Neural cell (in vitro differentiated cells): ENCODE measurements at regions not wholly inside any gene's neighbourhood (a gene's known extent, or its start where the extent isn't known, plus 50 kb on each side); places are given as distances from the start of the nearest gene placed in this dataset.

Source experiments
- H2AFZ ChIP-seq: fragments of 200-600, 300-800 bp; sonication (generic), shearing (Covaris generic); 2 replicates; pipeline ENCODE4 v1.6.0; 2014; ENCODE audit warnings: low read depth, mild to moderate bottlenecking, antibody characterized with exemption, low read length, moderate library complexity
- H3F3A ChIP-seq: fragments of 200-600 bp; shearing (Covaris generic); 2 replicates; pipeline ENCODE4 v1.6.1; 2016; ENCODE audit warnings: mild to moderate bottlenecking, moderate library complexity, mixed read lengths, antibody characterized with exemption, low read length; ENCODE audit not compliant: insufficient read depth, poor library complexity, severe bottlenecking
- H3K27ac ChIP-seq: fragments of 200-600, 300-800 bp; sonication (generic), shearing (Covaris generic); 2 replicates; pipeline ENCODE4 v1.5.1; 2014; ENCODE audit warnings: mild to moderate bottlenecking, low read length, moderate library complexity
- H3K27me3 ChIP-seq: fragments of 300-800, 200-600 bp; sonication (generic), shearing (Covaris generic); 2 replicates; pipeline ENCODE4 v1.6.0; 2014; ENCODE audit warnings: mild to moderate bottlenecking, low read depth, low read length, moderate library complexity; ENCODE audit not compliant: insufficient read depth
- H3K36me3 ChIP-seq: fragments of 300-800, 200-600 bp; sonication (generic), shearing (Covaris generic); 2 replicates; pipeline ENCODE4 v1.5.1; 2014; ENCODE audit warnings: mild to moderate bottlenecking, antibody characterized with exemption, low read length, moderate library complexity; ENCODE audit not compliant: insufficient read depth
- H3K4me2 ChIP-seq: fragments of 300-800, 200-600 bp; sonication (generic), shearing (Covaris generic); 2 replicates; pipeline ENCODE4 v1.6.0; 2014; ENCODE audit warnings: mild to moderate bottlenecking, low read length
- H3K4me3 ChIP-seq: fragments of 300-800, 200-600 bp; sonication (generic), shearing (Covaris generic); 2 replicates; pipeline ENCODE4 v1.5.1; 2014; ENCODE audit warnings: mild to moderate bottlenecking, low read length, moderate library complexity
- H3K79me2 ChIP-seq: fragments of 200-600 bp; shearing (Covaris generic); replicated peaks from 2 replicates; pipeline ENCODE4 v1.6.0; 2014; ENCODE audit warnings: mild to moderate bottlenecking, low read length, moderate library complexity; ENCODE audit not compliant: insufficient read depth
- H3K9ac ChIP-seq: fragments of 300-800, 200-600 bp; sonication (generic), shearing (Covaris generic); 2 replicates; pipeline ENCODE4 v1.6.1; 2016; ENCODE audit warnings: mild to moderate bottlenecking, low read length, mixed read lengths
- H3K9me2 ChIP-seq: fragments of 200-600 bp; shearing (Covaris generic); 2 replicates; pipeline ENCODE4 v1.6.1; 2016; ENCODE audit warnings: mild to moderate bottlenecking, low read length, mixed read lengths; ENCODE audit not compliant: insufficient read depth
- H3K9me3 ChIP-seq: fragments of 200-600, 300-800 bp; sonication (generic), shearing (Covaris generic); 2 replicates; pipeline ENCODE4 v1.6.1; 2016; ENCODE audit warnings: mild to moderate bottlenecking, mixed run types, low read length, moderate library complexity, mixed read lengths
- H4K20me1 ChIP-seq: fragments of 200-600 bp; shearing (Covaris generic); 2 replicates; pipeline ENCODE4 v1.6.1; 2016; ENCODE audit warnings: mild to moderate bottlenecking, mixed run types; ENCODE audit not compliant: insufficient read depth
- CTCF ChIP-seq: fragments of 450-650 bp; IDR thresholded peaks from 2 replicates; pipeline ENCODE4 v1.5.1; 2014; ENCODE audit warnings: antibody characterized with exemption, mild to moderate bottlenecking, moderate library complexity; ENCODE audit not compliant: poor library complexity, severe bottlenecking
- EP300 ChIP-seq: fragments of 450-650 bp; conservative IDR thresholded peaks from 2 replicates; pipeline ENCODE4 v1.6.1; 2014; ENCODE audit warnings: antibody characterized with exemption, mild to moderate bottlenecking, moderate library complexity; ENCODE audit not compliant: poor library complexity, severe bottlenecking
- EZH2 ChIP-seq: fragments of 200-600, 300-800 bp; shearing (Covaris generic), sonication (generic); IDR thresholded peaks from 2 replicates; pipeline ENCODE4 v1.6.1; 2014; ENCODE audit warnings: antibody characterized with exemption, low read length, borderline replicate concordance, mild to moderate bottlenecking; ENCODE audit not compliant: insufficient read depth, poor library complexity, severe bottlenecking
- MXI1 ChIP-seq: fragments of 450-650 bp; conservative IDR thresholded peaks from 2 replicates; pipeline ENCODE4 v1.6.1; 2014; ENCODE audit warnings: antibody characterized with exemption, mild to moderate bottlenecking; ENCODE audit not compliant: poor library complexity, severe bottlenecking
- POLR2AphosphoS5 ChIP-seq: IDR thresholded peaks from 2 replicates; pipeline ENCODE4 v1.6.1; 2012
- RAD21 ChIP-seq: fragments of 450-650 bp; conservative IDR thresholded peaks from 2 replicates; pipeline ENCODE4 v1.6.1; 2014; ENCODE audit warnings: antibody characterized with exemption, mild to moderate bottlenecking, moderate library complexity
- REST ChIP-seq: IDR thresholded peaks from 2 replicates; pipeline ENCODE4 v1.6.1; 2012; ENCODE audit warnings: borderline replicate concordance
- SMC3 ChIP-seq: fragments of 450-650 bp; conservative IDR thresholded peaks from 2 replicates; pipeline ENCODE4 v1.6.1; 2014; ENCODE audit warnings: antibody characterized with exemption, mild to moderate bottlenecking, moderate library complexity; ENCODE audit not compliant: poor library complexity
- TAF1 ChIP-seq: IDR thresholded peaks from 2 replicates; pipeline ENCODE4 v1.6.1; 2012; ENCODE audit warnings: low read depth

- H3K27me3 ChIP-seq, result no peaks in the 10 kb centered on the region
- H3K36me3 ChIP-seq, result no peaks in the 10 kb centered on the region
- H3K9ac ChIP-seq, result no peak overlapping the region
- no peak overlapping the region for H3K4me2 ChIP-seq
- no peak overlapping the region for H3K4me3 ChIP-seq
- H3F3A ChIP-seq, result no peaks in the 10 kb centered on the region
- no peak overlapping the region for H2AFZ ChIP-seq
- H3K79me2 ChIP-seq, result no peaks in the 10 kb centered on the region
- no peaks in the 10 kb centered on the region for H4K20me1 ChIP-seq
- TF ChIP-seq EP300, result no peak
- no peak for TF ChIP-seq CTCF
- TF ChIP-seq EZH2, result no peak
- no peak for TF ChIP-seq SMC3
- TF ChIP-seq TAF1, result no peak
- no peak overlapping the region for H3K27ac ChIP-seq
- no peaks in the 10 kb centered on the region for H3K9me3 ChIP-seq
- no peaks in the 10 kb centered on the region for H3K9me2 ChIP-seq
These were observed 820.8 kb downstream of the IGSF11 start for GRCh38 chr3:118213892-118214291.

- Histone ChIP-seq H3F3A (no peaks in the 10 kb centered on the region), H3K79me2 (no peaks in the 10 kb centered on the region), H3K9me2 (no peaks in the 10 kb centered on the region), H3K27me3 (no peaks in the 10 kb centered on the region), H3K4me3 (no peak overlapping the region), H3K9me3 (no peaks in the 10 kb centered on the region), H2AFZ (no peak overlapping the region), H3K9ac (no peak overlapping the region), H3K36me3 (no peaks in the 10 kb centered on the region), H3K4me2 (no peak overlapping the region), H3K27ac (no peak overlapping the region), H4K20me1 (no peaks in the 10 kb centered on the region)
- TF ChIP-seq SMC3 (no peak), EP300 (no peak), MXI1 (no peak), POLR2AphosphoS5 (no peak), REST (no peak), CTCF (no peak), EZH2 (no peak), TAF1 (no peak), RAD21 (no peak)
These were observed 808.4 kb downstream of the IGSF11 start for GRCh38 chr3:118226206-118226605.
